ENCODE measurements at regions not wholly inside any gene's neighbourhood (a gene's known extent, or its start where the extent isn't known, plus 50 kb on each side); places are given as distances from the start of the nearest gene placed in this dataset.
"Not testable (repeated sequence)": the region's sequence is repeated elsewhere in the genome, so short reads cannot be mapped to it uniquely, and the experiment has no call there.

GRCh38 chr11:71136095-71136845 is 116.1 kb downstream of the SHANK2 start:
- DNase-seq (no peak), ATAC-seq (no peak)
- intact Hi-C loops (cut with DNase I) = no loop called here

- DNase-seq (no peak), ATAC-seq (no peak)
- intact Hi-C loops (cut with DNase I) = no loop called here
These were observed 117.3 kb downstream of the SHANK2 start for GRCh38 chr11:71135112-71135511.

DNA sequence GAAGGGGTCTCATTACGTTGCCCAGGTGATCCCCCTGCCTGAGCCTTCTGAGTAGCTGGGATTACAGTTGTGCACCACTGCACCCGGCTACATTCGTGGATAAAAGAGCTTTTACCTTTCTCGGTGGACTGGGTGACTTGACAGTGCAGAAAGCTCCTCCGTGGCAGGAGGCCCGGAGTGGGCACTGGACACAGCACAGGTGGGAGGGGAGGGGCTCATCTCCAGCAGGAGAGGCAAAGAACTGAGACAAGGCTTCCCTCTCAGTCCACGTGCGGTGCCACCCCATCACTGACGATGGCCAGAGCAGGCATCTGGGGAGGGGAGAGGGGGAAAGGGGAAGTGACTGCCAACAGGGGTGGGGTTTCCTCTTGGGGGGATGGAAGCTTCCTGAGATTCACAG is 118.4 kb downstream of the SHANK2 start:
- ATAC-seq (no peak), DNase-seq (no peak)
- intact Hi-C loops (cut with DNase I) = no loop called here

DNA sequence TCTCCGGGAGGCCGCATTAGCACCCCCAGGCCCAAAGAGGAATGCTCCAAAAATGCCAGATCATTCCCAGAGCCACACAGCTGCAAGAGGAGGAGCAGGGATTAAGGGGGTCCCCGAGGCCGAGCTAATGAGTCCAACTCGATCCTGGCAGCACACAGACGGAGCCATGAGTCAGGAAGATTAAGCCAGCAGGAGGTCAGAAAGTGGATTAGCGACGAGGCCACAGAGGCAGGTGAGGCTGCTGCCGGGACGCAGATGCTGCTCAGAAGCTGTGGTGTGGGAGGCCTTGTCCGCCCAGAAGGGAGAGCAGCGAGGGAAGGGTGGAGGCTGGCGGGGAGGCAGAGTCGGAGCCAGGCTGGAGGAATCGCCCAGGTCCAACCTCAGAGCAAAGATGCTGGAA is 120.5 kb downstream of the SHANK2 start:
- ATAC-seq (no peak), DNase-seq (no peak)
- intact Hi-C loops (cut with DNase I) = no loop called here

DNA sequence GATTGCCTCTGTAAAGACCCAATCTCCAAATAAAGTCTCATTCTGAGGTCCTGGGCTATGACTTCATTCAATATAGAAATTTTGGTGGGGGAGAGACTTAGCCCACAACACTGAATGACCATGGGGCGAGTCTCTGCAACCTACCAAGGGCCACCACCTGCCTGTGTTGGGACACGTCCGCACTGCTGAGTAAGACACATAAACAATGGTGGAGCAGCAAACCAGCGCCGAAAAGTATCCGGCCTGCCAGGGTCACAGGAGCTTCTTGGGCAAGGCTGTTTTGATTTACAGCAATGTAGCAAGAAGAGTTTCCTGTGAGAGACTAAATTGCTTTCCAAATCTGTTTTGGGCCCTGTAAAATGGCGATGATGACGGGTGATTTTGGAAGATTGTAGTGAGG is 122.3 kb downstream of the SHANK2 start:
- intact Hi-C loops (cut with DNase I) = no loop called here
- no peak for ATAC-seq
- DNase-seq = no peak

DNA sequence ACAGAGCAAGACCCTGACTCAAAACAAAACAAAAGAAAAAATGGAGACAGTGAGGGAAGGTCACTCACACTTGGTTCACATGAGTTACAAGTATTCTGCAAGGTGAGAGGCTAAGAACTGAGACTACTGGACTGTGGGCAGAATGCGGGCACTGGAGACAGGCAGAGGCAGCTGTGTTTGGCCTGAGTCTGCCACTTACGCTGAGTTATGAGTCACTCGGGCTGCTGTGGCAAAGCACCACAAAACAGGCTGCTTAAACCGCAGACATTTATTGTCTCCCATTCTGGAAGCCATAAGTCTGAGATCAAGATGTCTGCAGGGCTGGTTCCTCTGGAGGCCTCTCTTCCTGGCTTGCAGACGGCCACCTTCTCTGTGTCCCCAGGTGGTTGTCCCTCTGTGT is 122.8 kb downstream of the SHANK2 start:
- ATAC-seq = no peak
- DNase-seq = no peak

DNA sequence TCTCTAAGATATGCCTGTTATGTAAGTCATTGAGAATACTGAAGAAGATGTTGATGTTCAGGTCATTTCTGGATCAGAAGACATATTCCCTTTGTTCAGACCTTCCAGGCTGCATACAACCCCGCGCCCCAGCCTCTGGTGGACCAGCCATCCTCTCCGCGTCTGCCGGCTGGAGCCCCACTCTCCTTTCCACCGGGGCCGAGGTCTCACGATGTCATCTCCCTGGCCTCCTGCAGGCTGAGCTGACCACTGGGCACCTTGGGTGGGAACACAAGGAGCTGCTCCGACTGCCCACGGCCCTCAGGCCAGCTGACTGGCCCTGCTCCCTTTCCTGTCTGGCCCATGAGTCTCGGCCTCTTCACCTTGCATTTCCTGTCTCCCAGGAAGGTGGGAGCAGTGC is 124.6 kb downstream of the SHANK2 start:
- ATAC-seq (no peak), DNase-seq (no peak)
- intact Hi-C loops (cut with DNase I) = loop anchor here in 1 of 2 donors (10.0 kb wide), 1 partner anchor 177 kb away; no protein-coding TSS in a partner anchor

More for the DNA sequence above, 122.8 kb downstream of the SHANK2 start:
- intact Hi-C loops (cut with DNase I) = loop anchor here in 1 of 2 donors (10.0 kb wide), 1 partner anchor 175 kb away; no protein-coding TSS in a partner anchor

DNA sequence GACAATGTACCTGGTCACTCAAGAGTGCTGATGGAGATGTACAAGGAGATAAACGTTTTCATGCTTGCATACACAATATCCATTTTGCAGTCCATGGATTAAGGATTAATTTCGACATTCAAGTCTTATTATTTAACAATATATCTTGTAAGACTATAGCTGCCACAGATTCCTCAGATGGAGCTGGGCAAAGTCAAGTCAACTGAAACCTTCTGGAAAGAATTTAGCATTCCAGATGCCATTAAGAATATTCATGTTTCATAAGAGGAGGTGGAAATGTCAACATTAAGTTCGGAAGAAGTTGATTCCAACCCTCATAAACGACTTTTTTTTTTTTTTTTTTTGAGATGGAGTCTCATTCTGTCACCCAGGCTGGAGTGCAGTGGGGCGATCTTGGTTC is 126.0 kb downstream of the SHANK2 start:
- intact Hi-C loops (cut with DNase I) = loop anchor here in 1 of 2 donors (10.0 kb wide), 1 partner anchor 178 kb away; no protein-coding TSS in a partner anchor
- not testable (repeated sequence) for DNase-seq, ATAC-seq

DNA sequence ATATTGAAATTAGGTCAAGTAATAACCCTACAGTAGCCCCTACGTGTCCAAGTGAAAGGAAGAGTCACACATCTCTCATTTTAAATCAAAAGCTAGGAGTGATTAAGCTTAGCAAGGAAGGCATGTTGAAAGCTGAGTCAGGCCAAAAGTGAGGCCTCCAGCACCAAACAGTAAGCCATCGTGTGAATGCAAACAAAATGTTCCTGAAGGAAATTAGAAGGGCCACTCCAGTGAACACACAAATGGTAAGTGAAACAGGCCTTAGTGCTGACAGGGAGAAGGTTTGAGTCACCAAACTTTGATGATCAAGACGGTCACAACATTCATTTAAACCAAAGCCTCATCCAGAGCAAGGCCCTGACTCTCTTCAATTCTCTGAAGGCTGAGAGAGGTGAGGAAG is 127.2 kb downstream of the SHANK2 start:
- ATAC-seq (no peak), DNase-seq (no peak)
- intact Hi-C loops (cut with DNase I) = loop anchor here in 1 of 2 donors (10.0 kb wide), 1 partner anchor 180 kb away; no protein-coding TSS in a partner anchor

DNA sequence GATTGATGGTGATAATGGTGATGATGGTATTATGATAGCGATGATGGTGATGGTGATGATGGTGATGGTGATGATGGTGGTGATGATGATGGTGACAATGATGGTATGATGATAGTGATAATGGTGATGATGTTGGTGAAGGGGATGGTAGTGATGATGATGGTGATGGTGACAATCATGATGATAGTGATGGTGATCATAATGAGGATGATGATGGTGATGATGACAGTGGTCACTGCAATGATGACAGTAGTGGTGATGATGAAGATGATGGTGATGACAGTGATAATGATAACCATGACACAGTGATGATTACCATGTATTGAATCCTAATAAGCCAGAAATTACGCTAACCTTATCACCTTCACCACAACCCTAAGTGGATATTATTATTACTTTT is 128.2 kb downstream of the SHANK2 start:
- DNase-seq (no peak), ATAC-seq (no peak)
- intact Hi-C loops (cut with DNase I) = loop anchor here in 1 of 2 donors (10.0 kb wide), 1 partner anchor 181 kb away; no protein-coding TSS in a partner anchor

GRCh38 chr11:71120471-71120896 is 131.9 kb downstream of the SHANK2 start:
- DNase-seq (no peak), ATAC-seq (no peak)
- intact Hi-C loops (cut with DNase I) = loop anchor here in 1 of 2 donors (10.0 kb wide), 1 partner anchor 184 kb away; no protein-coding TSS in a partner anchor

DNA sequence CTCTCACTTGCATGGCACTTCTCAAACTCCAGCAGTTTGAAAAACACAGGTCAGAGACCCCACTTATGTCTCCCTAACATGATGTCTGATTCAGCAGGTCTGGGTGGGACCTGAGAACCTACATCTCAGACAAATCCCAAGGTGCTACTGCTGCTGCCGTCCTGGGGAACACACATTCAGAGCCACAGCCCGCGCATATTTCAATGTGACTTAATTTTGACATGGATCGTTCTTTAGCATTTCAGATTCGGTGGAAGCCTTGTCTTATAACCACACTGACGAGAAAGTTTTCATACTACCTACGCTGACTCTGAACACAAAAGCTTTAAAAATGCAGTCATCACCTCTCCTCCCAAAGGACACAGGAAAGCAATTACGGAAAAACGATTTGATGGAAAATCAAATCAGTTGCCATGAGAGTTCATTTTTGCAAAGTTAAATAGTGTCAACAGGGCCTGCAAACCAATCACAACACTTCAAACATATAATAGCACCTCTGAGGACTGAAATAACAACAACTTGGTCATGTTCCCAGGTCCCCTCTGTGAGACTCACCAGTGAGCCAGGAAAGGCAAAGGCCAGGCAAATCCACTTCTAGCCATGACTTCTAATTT is 132.6 kb downstream of the SHANK2 start:
- intact Hi-C loops (cut with DNase I) = loop anchor here in 1 of 2 donors (10.0 kb wide), 1 partner anchor 185 kb away; no protein-coding TSS in a partner anchor
- ATAC-seq (no peak), DNase-seq (no peak)

- ATAC-seq (no peak), DNase-seq (no peak)
- intact Hi-C loops (cut with DNase I) = no loop called here
These were observed 133.6 kb downstream of the SHANK2 start for GRCh38 chr11:71118671-71119250.

GRCh38 chr11:71117311-71117710 is 135.1 kb downstream of the SHANK2 start:
- intact Hi-C loops (cut with DNase I) = no loop called here
- DNase-seq = no peak
- no peak for ATAC-seq

GRCh38 chr11:71116693-71117040 is 135.7 kb downstream of the SHANK2 start:
- DNase-seq (no peak), ATAC-seq (no peak)
- intact Hi-C loops (cut with DNase I) = no loop called here

DNA sequence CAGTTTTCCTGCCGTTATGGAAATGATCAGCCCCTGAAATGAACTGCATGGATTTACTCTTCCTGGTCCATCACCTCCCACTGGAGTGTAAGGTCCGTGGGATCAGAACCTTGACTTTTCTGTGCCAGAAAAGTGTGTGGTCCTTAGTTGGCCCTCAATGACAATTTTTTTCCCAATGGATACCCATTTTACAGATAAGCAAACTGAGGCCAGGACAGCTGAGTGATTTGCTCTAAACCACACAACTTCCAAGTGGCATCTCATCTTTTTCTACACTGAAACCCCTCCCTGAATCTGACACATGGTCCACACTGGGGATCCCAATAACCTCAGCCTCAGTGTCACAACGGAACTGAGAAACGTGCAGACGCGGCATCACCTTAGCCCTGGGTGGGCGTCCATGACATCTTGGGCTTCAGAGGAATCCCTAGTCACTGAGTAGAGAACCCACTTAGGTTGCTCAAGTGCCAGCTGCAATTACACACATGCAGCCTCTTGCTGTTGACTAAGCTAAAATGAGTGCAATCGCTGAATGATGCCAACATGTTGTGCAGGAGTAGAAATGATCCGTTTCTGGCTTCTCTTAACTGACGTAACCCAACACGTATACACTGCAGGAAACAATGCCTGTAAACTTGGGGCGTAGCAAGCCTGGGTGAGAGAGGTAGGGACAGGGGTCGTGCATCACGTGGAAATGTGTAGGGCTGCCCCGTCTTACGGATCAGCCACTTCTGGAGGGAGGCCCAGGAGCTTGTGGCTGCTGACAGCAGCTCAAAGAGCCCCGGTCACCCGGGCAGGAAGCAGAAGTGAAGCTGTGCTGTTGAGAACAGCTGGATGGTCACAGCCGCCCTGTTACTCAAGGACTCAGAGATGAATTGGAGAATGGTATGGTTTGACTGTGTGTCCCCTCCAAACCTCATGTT is 136.3 kb downstream of the SHANK2 start:
- no peak for ATAC-seq
- no peak for DNase-seq
- intact Hi-C loops (cut with DNase I) = no loop called here

- no peak for ATAC-seq
- intact Hi-C loops (cut with DNase I) = no loop called here
- DNase-seq = no peak
These were observed 138.1 kb downstream of the SHANK2 start for GRCh38 chr11:71114124-71114851.

- intact Hi-C loops (cut with DNase I) = no loop called here
- no peak for DNase-seq
- no peak for ATAC-seq
These were observed 139.4 kb downstream of the SHANK2 start for GRCh38 chr11:71112990-71113389.

- DNase-seq (no peak), ATAC-seq (no peak)
- intact Hi-C loops (cut with DNase I) = no loop called here
These were observed 139.9 kb downstream of the SHANK2 start for GRCh38 chr11:71112454-71112853.
